K562 (cell line): ENCODE measurements at regions not wholly inside any gene's neighbourhood (a gene's known extent, or its start where the extent isn't known, plus 50 kb on each side); places are given as distances from the start of the nearest gene placed in this dataset.

ENCODE experiments used
- ATAC-seq: fragments of 200-7000 bp; cut with Tn5 transposase; 3 replicates; pipeline ENCODE4 v1.9.1; 2020; ENCODE audit warnings: moderate library complexity
- BruUV-seq: library from RNA; stranded (reverse); fragments of 400-500 nt; replicated peaks from 2 replicates; lab custom pipeline; 2021; lab: Mats Ljungman, UMichigan
- CTCF ChIA-PET: fragments of 300-600 bp; formaldehyde crosslinking; extraction: SDS; loops from one replicate; lab custom pipeline; 2021; ENCODE audit warnings: low intra/inter-chr PET ratio; lab: Yijun Ruan, JAX
- POLR2A ChIA-PET: fragments of 300-600, 350-650 bp; sonication (Branson Sonifier 250); formaldehyde crosslinking; extraction: SDS; loops from one replicate; lab custom pipeline; 2021; ENCODE audit warnings: antibody characterized with exemption, inconsistent platforms; lab: Yijun Ruan, JAX
- DNase-seq, 4 experiments: peaks; one replicate each; pipeline versions ENCODE4 v3.0.0 to v3.0.0-alpha.2; 2011 to 2018; ENCODE audit warnings: low spot score in 3 of 4, mixed read lengths in 3 of 4; ENCODE audit errors: extremely low read depth in 1 of 4
- FAIRE-seq: peaks from 2 replicates; lab custom pipeline; 2011; peaks lifted over from hg19 to GRCh38; lab: Jason Lieb, UNC
- H2AFZ ChIP-seq: 2 replicates; pipeline ENCODE4 v1.6.0; 2011; ENCODE audit warnings: low read depth, low read length, control low read depth, inconsistent platforms
- H3K27ac ChIP-seq: fragments of 200-600 bp; 3 replicates; pipeline ENCODE4 v1.8.0; 2011; ENCODE audit warnings: low read depth, mild to moderate bottlenecking, control low read depth, inconsistent platforms, low read length, moderate library complexity, mixed read lengths; ENCODE audit errors: extremely low read depth
- H3K27me3 ChIP-seq, 2 experiments: fragments of 300-600 bp in 1 of 2; 2 replicates in 1 of 2; 3 replicates in 1 of 2; pipeline versions ENCODE4 v1.6.0 to v1.8.0; 2011; ENCODE audit warnings: inconsistent platforms in 2 of 2, low read length in 2 of 2, mild to moderate bottlenecking in 1 of 2, mixed read lengths in 1 of 2, moderate library complexity in 1 of 2; ENCODE audit not compliant: control insufficient read depth in 2 of 2, insufficient read depth in 2 of 2
- H3K36me3 ChIP-seq: fragments of 300-600 bp; 3 replicates; pipeline ENCODE4 v1.8.0; 2011; ENCODE audit warnings: mild to moderate bottlenecking, low read length, inconsistent platforms; ENCODE audit not compliant: control insufficient read depth, insufficient read depth
- H3K4me1 ChIP-seq, 2 experiments: fragments of 200-600 bp in 1 of 2; replicated peaks in 1 of 2; 2 replicates in 1 of 2; 3 replicates in 1 of 2; pipeline versions ENCODE4 v1.5.1 to v1.8.0; 2011; ENCODE audit warnings: inconsistent platforms in 2 of 2, low read length in 2 of 2, mild to moderate bottlenecking in 1 of 2, mixed read lengths in 1 of 2, moderate library complexity in 1 of 2; ENCODE audit not compliant: control insufficient read depth in 2 of 2, insufficient read depth in 2 of 2
- H3K4me2 ChIP-seq: 2 replicates; pipeline ENCODE4 v1.6.1; 2011; ENCODE audit warnings: low read length, control low read depth, inconsistent platforms, mixed read lengths; ENCODE audit not compliant: insufficient read depth
- H3K4me3 ChIP-seq: fragments of 200-600 bp; sonication (generic), shearing (Covaris generic); 2 replicates; pipeline ENCODE4 v1.5.1; 2016; ENCODE audit warnings: control low read depth, inconsistent platforms
- H3K79me2 ChIP-seq: fragments of 200-600 bp; 3 replicates; pipeline ENCODE4 v1.8.0; 2011; ENCODE audit warnings: low read length, inconsistent platforms; ENCODE audit not compliant: control insufficient read depth, insufficient read depth
- H3K9ac ChIP-seq, 2 experiments: 2 replicates each; pipeline versions ENCODE4 v1.6.0 to v1.6.1; 2011; ENCODE audit warnings: low read depth in 2 of 2, low read length in 2 of 2, control low read depth in 1 of 2, inconsistent platforms in 1 of 2, mild to moderate bottlenecking in 1 of 2, mixed read lengths in 1 of 2; ENCODE audit not compliant: insufficient read depth in 1 of 2
- H3K9me1 ChIP-seq: one replicate; pipeline ENCODE4 v1.6.0; 2011; ENCODE audit warnings: inconsistent platforms, mild to moderate bottlenecking, low read length, moderate library complexity; ENCODE audit not compliant: control insufficient read depth, insufficient read depth
- H3K9me3 ChIP-seq: replicated peaks from 2 replicates; pipeline ENCODE4 v1.5.1; 2011; ENCODE audit warnings: low read depth, low read length, inconsistent platforms; ENCODE audit not compliant: control insufficient read depth, insufficient read depth
- H4K20me1 ChIP-seq: replicated peaks from 2 replicates; pipeline ENCODE4 v1.6.1; 2011; ENCODE audit warnings: low read length, inconsistent platforms, mixed read lengths; ENCODE audit not compliant: control insufficient read depth, insufficient read depth
- ELF1 ChIP-seq: fragments of 200-800 bp; sonication (Bioruptor generic); IDR thresholded peaks from 2 replicates; pipeline ENCODE4 v1.6.1; 2016; ENCODE audit warnings: missing genetic modification characterization, missing compliant biosample characterization
- EWSR1 ChIP-seq: fragments of 450-650 bp; IDR thresholded peaks from 2 replicates; pipeline ENCODE4 v1.6.1; 2018; ENCODE audit warnings: borderline replicate concordance, mild to moderate bottlenecking, low read depth, moderate library complexity; ENCODE audit not compliant: partially characterized antibody
- HCFC1 ChIP-seq: IDR thresholded peaks from 2 replicates; pipeline ENCODE4 v1.6.1; 2012; ENCODE audit warnings: low read depth, low read length, improper control_type of control experiment
- ILK ChIP-seq: fragments of 450-650 bp; IDR thresholded peaks from 2 replicates; pipeline ENCODE4 v1.6.1; 2016; ENCODE audit warnings: missing genetic modification characterization, low read depth, mild to moderate bottlenecking, missing compliant biosample characterization, moderate library complexity, borderline replicate concordance
- NRF1 ChIP-seq, 2 experiments: fragments of 450-650 bp; IDR thresholded peaks in 1 of 2; conservative IDR thresholded peaks in 1 of 2; 2 replicates each; pipeline ENCODE4 v1.6.1; 2014; ENCODE audit warnings: mild to moderate bottlenecking in 2 of 2
- PTRF ChIP-seq: fragments of 450-650 bp; IDR thresholded peaks from 2 replicates; pipeline ENCODE4 v1.6.1; 2016; ENCODE audit warnings: mild to moderate bottlenecking, missing genetic modification characterization, missing compliant biosample characterization
- STAG1 ChIP-seq: sonication (generic); formaldehyde crosslinking; IDR thresholded peaks from 2 replicates; pipeline ENCODE4 v1.5.0; 2020; ENCODE audit warnings: missing genetic modification reagents, borderline replicate concordance
- TBP ChIP-seq: optimal IDR thresholded peaks from 2 replicates; pipeline ENCODE3; 2011; ENCODE audit warnings: low read depth, low read length, improper control_type of control experiment
- ZNF57 ChIP-seq: fragments of 450-650 bp; formaldehyde crosslinking; IDR thresholded peaks from 2 replicates; pipeline ENCODE4 v1.4.0; 2020; ENCODE audit warnings: mild to moderate bottlenecking, moderate library complexity
- WGBS: fragments of 100-300 bp; shearing (Covaris generic); methylation state at CpG from one replicate; pipeline ENCODE4 v1.1.6; 2016; ENCODE audit warnings: low coverage, mixed read lengths; ENCODE audit not compliant: insufficient coverage; ENCODE audit errors: missing lambda C conversion rate; 5-methylcytosine and 5-hydroxymethylcytosine counted together
- in situ Hi-C: fragments of 300-500 bp; cut with MboI; formaldehyde crosslinking; loops from 4 replicates; pipeline ENCODE4 v1.15.0; 2018; ENCODE audit warnings: inconsistent platforms, mixed read lengths
- intact Hi-C: fragments of 100-400 bp; cut with micrococcal nuclease; formaldehyde crosslinking; loops from 2 replicates; pipeline ENCODE4 v1.14.2; 2022
- TF ChIP-seq, protein P1 (sequence below), 2 experiments: fragments of 450-650 bp in 1 of 2; IDR thresholded peaks; 2 replicates each; pipeline ENCODE4 v1.6.1; 2011 to 2017; ENCODE audit warnings: low read depth in 2 of 2, antibody characterized with exemption in 1 of 2, borderline replicate concordance in 1 of 2, low read length in 1 of 2, mild to moderate bottlenecking in 1 of 2, mixed read lengths in 1 of 2; ENCODE audit not compliant: control insufficient read depth in 1 of 2
- TF ChIP-seq, protein P2 (sequence below): fragments of 200-400 bp; formaldehyde crosslinking; IDR thresholded peaks from 2 replicates; pipeline ENCODE4 v1.6.1; 2017; ENCODE audit warnings: mild to moderate bottlenecking, low read depth, low read length, moderate library complexity

DNA sequence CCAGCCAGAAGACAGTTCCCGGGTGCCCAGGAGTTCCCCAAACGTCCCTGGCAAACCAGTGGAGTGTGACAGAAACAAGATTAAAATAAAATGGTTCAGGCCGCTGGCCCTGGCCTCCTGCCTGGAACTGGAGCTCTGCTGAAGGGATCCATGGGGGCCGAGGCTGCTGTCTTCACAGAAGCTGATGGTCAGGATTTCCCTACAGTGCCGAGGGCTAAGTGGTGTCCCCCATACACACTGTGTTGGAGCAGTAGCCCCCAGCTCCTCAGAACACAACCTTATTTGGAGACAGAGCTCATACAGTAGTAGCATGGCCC lies 55.9 kb downstream of the MRPL36 start:
- intact Hi-C loops = no loop called here
- no peak for DNase-seq
- ATAC-seq = no peak
- TF ChIP-seq ZNF57 (CRISPR knock-in tag) = no peak
- no peak for TF ChIP-seq STAG1 (CRISPR knock-in tag)
- TF ChIP-seq EWSR1 = no peak
- TF ChIP-seq PTRF (tag) = no peak
- TF ChIP-seq, protein P1, sequence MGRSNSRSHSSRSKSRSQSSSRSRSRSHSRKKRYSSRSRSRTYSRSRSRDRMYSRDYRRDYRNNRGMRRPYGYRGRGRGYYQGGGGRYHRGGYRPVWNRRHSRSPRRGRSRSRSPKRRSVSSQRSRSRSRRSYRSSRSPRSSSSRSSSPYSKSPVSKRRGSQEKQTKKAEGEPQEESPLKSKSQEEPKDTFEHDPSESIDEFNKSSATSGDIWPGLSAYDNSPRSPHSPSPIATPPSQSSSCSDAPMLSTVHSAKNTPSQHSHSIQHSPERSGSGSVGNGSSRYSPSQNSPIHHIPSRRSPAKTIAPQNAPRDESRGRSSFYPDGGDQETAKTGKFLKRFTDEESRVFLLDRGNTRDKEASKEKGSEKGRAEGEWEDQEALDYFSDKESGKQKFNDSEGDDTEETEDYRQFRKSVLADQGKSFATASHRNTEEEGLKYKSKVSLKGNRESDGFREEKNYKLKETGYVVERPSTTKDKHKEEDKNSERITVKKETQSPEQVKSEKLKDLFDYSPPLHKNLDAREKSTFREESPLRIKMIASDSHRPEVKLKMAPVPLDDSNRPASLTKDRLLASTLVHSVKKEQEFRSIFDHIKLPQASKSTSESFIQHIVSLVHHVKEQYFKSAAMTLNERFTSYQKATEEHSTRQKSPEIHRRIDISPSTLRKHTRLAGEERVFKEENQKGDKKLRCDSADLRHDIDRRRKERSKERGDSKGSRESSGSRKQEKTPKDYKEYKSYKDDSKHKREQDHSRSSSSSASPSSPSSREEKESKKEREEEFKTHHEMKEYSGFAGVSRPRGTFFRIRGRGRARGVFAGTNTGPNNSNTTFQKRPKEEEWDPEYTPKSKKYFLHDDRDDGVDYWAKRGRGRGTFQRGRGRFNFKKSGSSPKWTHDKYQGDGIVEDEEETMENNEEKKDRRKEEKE (IDR thresholded peaks at IDR 0.05; ENCODE audit: borderline replicate concordance in 1 of 2, control insufficient read depth in 1 of 2, low read depth in 2 of 2, low read length in 1 of 2) = no peak
- no peak for TF ChIP-seq TBP
- TF ChIP-seq NRF1 (conservative IDR thresholded peaks at IDR 0.05 in 1 of 2, IDR thresholded peaks at IDR 0.05 in 1 of 2) = no peak
- TF ChIP-seq ILK = no peak
- no peak for TF ChIP-seq ELF1
- TF ChIP-seq, protein P2, sequence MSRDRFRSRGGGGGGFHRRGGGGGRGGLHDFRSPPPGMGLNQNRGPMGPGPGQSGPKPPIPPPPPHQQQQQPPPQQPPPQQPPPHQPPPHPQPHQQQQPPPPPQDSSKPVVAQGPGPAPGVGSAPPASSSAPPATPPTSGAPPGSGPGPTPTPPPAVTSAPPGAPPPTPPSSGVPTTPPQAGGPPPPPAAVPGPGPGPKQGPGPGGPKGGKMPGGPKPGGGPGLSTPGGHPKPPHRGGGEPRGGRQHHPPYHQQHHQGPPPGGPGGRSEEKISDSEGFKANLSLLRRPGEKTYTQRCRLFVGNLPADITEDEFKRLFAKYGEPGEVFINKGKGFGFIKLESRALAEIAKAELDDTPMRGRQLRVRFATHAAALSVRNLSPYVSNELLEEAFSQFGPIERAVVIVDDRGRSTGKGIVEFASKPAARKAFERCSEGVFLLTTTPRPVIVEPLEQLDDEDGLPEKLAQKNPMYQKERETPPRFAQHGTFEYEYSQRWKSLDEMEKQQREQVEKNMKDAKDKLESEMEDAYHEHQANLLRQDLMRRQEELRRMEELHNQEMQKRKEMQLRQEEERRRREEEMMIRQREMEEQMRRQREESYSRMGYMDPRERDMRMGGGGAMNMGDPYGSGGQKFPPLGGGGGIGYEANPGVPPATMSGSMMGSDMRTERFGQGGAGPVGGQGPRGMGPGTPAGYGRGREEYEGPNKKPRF = no peak
- TF ChIP-seq HCFC1 = no peak

More for the DNA sequence above, 55.9 kb downstream of the MRPL36 start:
- Histone ChIP-seq H3K9me1 (no peaks in the 10 kb centered on the region), H3K36me3 (no peaks in the 10 kb centered on the region), H3K27me3 (peaks cover 40 to 54% of the 10 kb centered on the region in 2 experiments; a peak in 4 of 5 replicates), H3K9me3 (no peaks in the 10 kb centered on the region), H3K4me2 (no peak overlapping the region), H4K20me1 (0 out of 2 replicates have a peak, but pooled peaks cover under 1% of the 10 kb centered on the region), H3K79me2 (no peaks in the 10 kb centered on the region), H3K27ac (no peak overlapping the region), H3K4me3 (no peak overlapping the region), H2AFZ (no peak overlapping the region), H3K4me1 (peaks cover 0 to 15% of the 10 kb centered on the region in 2 experiments; a peak in 2 of 5 replicates), H3K9ac (no peak overlapping the region)
- CTCF ChIA-PET = no interaction called here
- no peak for FAIRE-seq
- WGBS = 0% methylated on average over 5 of the region's 5 CpGs
- no TSS peak for BruUV-seq
- in situ Hi-C loops = loop anchor here (10.0 kb wide), 1 partner anchor 291 kb away; no protein-coding TSS in a partner anchor
- POLR2A ChIA-PET = no interaction called here
